ENCODE measurements at regions not wholly inside any gene's neighbourhood (a gene's known extent, or its start where the extent isn't known, plus 50 kb on each side); places are given as distances from the start of the nearest gene placed in this dataset.

- no peak for TF ChIP-seq CTCF (IDR thresholded peaks at IDR 0.05)
- TF ChIP-seq POLR2A (IDR thresholded peaks at IDR 0.05) = no peak
Measured at GRCh38 chr17:13957636-13958035, 111.7 kb upstream of the COX10 start.

All from right lobe of liver (tissue), 4 donors.